HEK293 (cell line): ENCODE measurements at regions not wholly inside any gene's neighbourhood (a gene's known extent, or its start where the extent isn't known, plus 50 kb on each side); places are given as distances from the start of the nearest gene placed in this dataset.

Experiments
- BCL6B ChIP-seq: fragments of 450-650 bp; formaldehyde crosslinking; IDR thresholded peaks from 2 replicates; pipeline ENCODE4 v1.5.1; 2017; ENCODE audit warnings: missing biosample characterization, missing genetic modification characterization
- KLF16 ChIP-seq: fragments of 450-650 bp; formaldehyde crosslinking; IDR thresholded peaks from 2 replicates; pipeline ENCODE4 v1.5.1; 2017; ENCODE audit warnings: missing biosample characterization, missing genetic modification characterization
- KLF9 ChIP-seq: fragments of 450-650 bp; formaldehyde crosslinking; IDR thresholded peaks from 2 replicates; pipeline ENCODE4 v1.5.1; 2016; ENCODE audit warnings: missing biosample characterization, missing genetic modification characterization, low read depth
- MEIS1 ChIP-seq: sonication (generic); formaldehyde crosslinking; IDR thresholded peaks from 2 replicates; pipeline ENCODE4 v1.8.1; 2022; ENCODE audit warnings: missing genetic modification reagents, mild to moderate bottlenecking, borderline replicate concordance
- MYNN ChIP-seq: fragments of 450-650 bp; formaldehyde crosslinking; IDR thresholded peaks from 2 replicates; pipeline ENCODE4 v1.5.1; 2016; ENCODE audit warnings: missing biosample characterization, missing genetic modification characterization, borderline replicate concordance
- PRDM1 ChIP-seq: fragments of 450-650 bp; formaldehyde crosslinking; IDR thresholded peaks from 2 replicates; pipeline ENCODE4; 2016; ENCODE audit warnings: missing biosample characterization, missing genetic modification characterization
- REPIN1 ChIP-seq: fragments of 450-650 bp; formaldehyde crosslinking; IDR thresholded peaks from 2 replicates; pipeline ENCODE4 v1.5.1; 2017; ENCODE audit warnings: missing biosample characterization, missing genetic modification characterization, low read depth
- SETDB1 ChIP-seq: IDR thresholded peaks from one replicate; pipeline ENCODE4 v1.6.1; 2017; ENCODE audit warnings: mild to moderate bottlenecking, low read length, moderate library complexity, mixed read lengths; ENCODE audit not compliant: insufficient read length
- TCF7L2 ChIP-seq: IDR thresholded peaks from 2 replicates; pipeline ENCODE4 v1.6.1; 2011; ENCODE audit warnings: low read depth, mild to moderate bottlenecking, inconsistent platforms, low read length, moderate library complexity, borderline replicate concordance
- ZBTB10 ChIP-seq: fragments of 450-650 bp; formaldehyde crosslinking; IDR thresholded peaks from 2 replicates; pipeline ENCODE4 v1.5.1; 2016; ENCODE audit warnings: missing biosample characterization, missing genetic modification characterization
- ZBTB17 ChIP-seq: fragments of 450-650 bp; formaldehyde crosslinking; IDR thresholded peaks from 2 replicates; pipeline ENCODE4 v1.5.1; 2016; ENCODE audit warnings: missing biosample characterization, missing genetic modification characterization
- ZBTB8A ChIP-seq: fragments of 450-650 bp; formaldehyde crosslinking; IDR thresholded peaks from 2 replicates; pipeline ENCODE4 v1.5.1; 2016; ENCODE audit warnings: missing biosample characterization, missing genetic modification characterization
- ZFHX2 ChIP-seq: fragments of 450-650 bp; formaldehyde crosslinking; conservative IDR thresholded peaks from 2 replicates; pipeline ENCODE4 v1.5.1; 2016; ENCODE audit warnings: missing biosample characterization, missing genetic modification characterization
- ZFP41 ChIP-seq: fragments of 450-650 bp; formaldehyde crosslinking; IDR thresholded peaks from 2 replicates; pipeline ENCODE4 v1.5.1; 2016; ENCODE audit warnings: missing biosample characterization, missing genetic modification characterization, borderline replicate concordance
- ZNF2 ChIP-seq: fragments of 450-650 bp; formaldehyde crosslinking; IDR thresholded peaks from 2 replicates; pipeline ENCODE4 v1.5.1; 2016; ENCODE audit warnings: missing biosample characterization, missing genetic modification characterization
- ZNF324 ChIP-seq: fragments of 450-650 bp; formaldehyde crosslinking; IDR thresholded peaks from 2 replicates; pipeline ENCODE4 v1.5.1; 2016; ENCODE audit warnings: missing biosample characterization, missing genetic modification characterization
- ZNF335 ChIP-seq: fragments of 450-650 bp; formaldehyde crosslinking; conservative IDR thresholded peaks from 2 replicates; pipeline ENCODE4 v1.5.1; 2016; ENCODE audit warnings: missing biosample characterization, missing genetic modification characterization
- ZNF366 ChIP-seq: fragments of 450-650 bp; formaldehyde crosslinking; conservative IDR thresholded peaks from 2 replicates; pipeline ENCODE4 v1.5.1; 2016; ENCODE audit warnings: missing biosample characterization, missing genetic modification characterization
- ZNF37A ChIP-seq: fragments of 450-650 bp; IDR thresholded peaks from 2 replicates; pipeline ENCODE4 v1.5.1; 2018; ENCODE audit warnings: missing biosample characterization, missing genetic modification characterization
- ZNF394 ChIP-seq: fragments of 450-650 bp; formaldehyde crosslinking; IDR thresholded peaks from 2 replicates; pipeline ENCODE4 v1.5.1; 2016; ENCODE audit warnings: missing biosample characterization, missing genetic modification characterization, mild to moderate bottlenecking, moderate library complexity, borderline replicate concordance
- ZNF404 ChIP-seq: fragments of 450-650 bp; formaldehyde crosslinking; IDR thresholded peaks from 2 replicates; pipeline ENCODE4 v1.5.1; 2017; ENCODE audit warnings: missing biosample characterization, missing genetic modification characterization
- ZNF423 ChIP-seq: fragments of 450-650 bp; formaldehyde crosslinking; IDR thresholded peaks from 2 replicates; pipeline ENCODE4 v1.5.1; 2016; ENCODE audit warnings: missing biosample characterization, missing genetic modification characterization
- ZNF426 ChIP-seq: fragments of 450-650 bp; formaldehyde crosslinking; IDR thresholded peaks from 2 replicates; pipeline ENCODE4 v1.5.1; 2017; ENCODE audit warnings: missing biosample characterization, missing genetic modification characterization, mild to moderate bottlenecking, inconsistent platforms, moderate library complexity
- ZNF510 ChIP-seq: fragments of 450-650 bp; formaldehyde crosslinking; IDR thresholded peaks from 2 replicates; pipeline ENCODE4 v1.5.1; 2018; ENCODE audit warnings: mild to moderate bottlenecking, missing genetic modification characterization, missing biosample characterization; ENCODE audit not compliant: insufficient replicate concordance
- ZNF544 ChIP-seq: fragments of 450-650 bp; formaldehyde crosslinking; IDR thresholded peaks from 2 replicates; pipeline ENCODE4 v1.5.0; 2017; ENCODE audit warnings: missing biosample characterization, missing genetic modification characterization
- ZNF639 ChIP-seq: fragments of 450-650 bp; formaldehyde crosslinking; IDR thresholded peaks from 2 replicates; pipeline ENCODE4 v1.5.1; 2016; ENCODE audit warnings: missing biosample characterization, missing genetic modification characterization
- ZNF658 ChIP-seq: fragments of 450-650 bp; formaldehyde crosslinking; IDR thresholded peaks from 2 replicates; pipeline ENCODE4; 2016; ENCODE audit warnings: missing biosample characterization, missing genetic modification characterization
- ZNF660 ChIP-seq: fragments of 450-650 bp; IDR thresholded peaks from 2 replicates; pipeline ENCODE4 v1.5.1; 2018; ENCODE audit warnings: missing biosample characterization, mild to moderate bottlenecking, missing genetic modification characterization
- ZNF707 ChIP-seq: fragments of 450-650 bp; formaldehyde crosslinking; IDR thresholded peaks from 2 replicates; pipeline ENCODE4 v1.5.1; 2016; ENCODE audit warnings: missing biosample characterization, missing genetic modification characterization
- ZNF776 ChIP-seq: fragments of 450-650 bp; formaldehyde crosslinking; IDR thresholded peaks from 2 replicates; pipeline ENCODE4 v1.5.0; 2017; ENCODE audit warnings: missing biosample characterization, missing genetic modification characterization, borderline replicate concordance
- ZSCAN23 ChIP-seq: fragments of 450-650 bp; formaldehyde crosslinking; IDR thresholded peaks from 2 replicates; pipeline ENCODE4 v1.5.1; 2016; ENCODE audit warnings: missing biosample characterization, missing genetic modification characterization
- TF ChIP-seq, protein P1 (sequence below): fragments of 450-650 bp; formaldehyde crosslinking; IDR thresholded peaks from 2 replicates; pipeline ENCODE4 v1.5.1; 2016; ENCODE audit warnings: missing biosample characterization, missing genetic modification characterization
- TF ChIP-seq, protein P2 (sequence below): fragments of 450-650 bp; formaldehyde crosslinking; IDR thresholded peaks from 2 replicates; pipeline ENCODE4; 2016; ENCODE audit warnings: missing biosample characterization, missing genetic modification characterization

GRCh38 chr5:125190232-125191087 lies 444.0 kb upstream of the ZNF608 start (continued):
- TF ChIP-seq ZBTB10 (tag by site-specific recombination) (no peak; the same call in 1 of the 2 replicates), ZNF658 (tag by site-specific recombination) (no peak), ZNF544 (tag by site-specific recombination) (no peak), ZNF394 (tag by site-specific recombination) (0 out of 2 replicates have a peak, but pooled peaks have one; percentile 50), MYNN (tag by site-specific recombination) (no peak), ZNF510 (tag by site-specific recombination) (no peak), ZNF404 (tag by site-specific recombination) (no peak), ZNF639 (no peak), ZNF37A (tag by site-specific recombination) (no peak), BCL6B (tag by site-specific recombination) (peak; percentile 32; the same call in 1 of the 2 replicates), KLF16 (no peak), ZNF426 (no peak), KLF9 (tag by site-specific recombination) (no peak), PRDM1 (peak; percentile 51; the same call in 1 of the 2 replicates), ZNF366 (tag by site-specific recombination) (peak; percentile 81), ZNF707 (tag by site-specific recombination) (no peak), ZBTB8A (tag by site-specific recombination) (peak; percentile 30; the same call in 1 of the 2 replicates), ZNF2 (0 out of 2 replicates have a peak, but pooled peaks have one; percentile 8), REPIN1 (no peak), MEIS1 (no peak), ZNF324 (tag by site-specific recombination) (no peak), ZBTB17 (tag by site-specific recombination) (peak; percentile 87), ZNF335 (tag by site-specific recombination) (peak; percentile 39; the same call in 1 of the 2 replicates), SETDB1 (no peak), ZNF423 (tag by site-specific recombination) (no peak), ZFHX2 (tag by site-specific recombination) (no peak), TCF7L2 (no peak), ZNF776 (tag by site-specific recombination) (no peak), ZFP41 (tag by site-specific recombination) (no peak), ZNF660 (tag by site-specific recombination) (no peak), ZSCAN23 (tag by site-specific recombination) (no peak)
- TF ChIP-seq, protein P1, sequence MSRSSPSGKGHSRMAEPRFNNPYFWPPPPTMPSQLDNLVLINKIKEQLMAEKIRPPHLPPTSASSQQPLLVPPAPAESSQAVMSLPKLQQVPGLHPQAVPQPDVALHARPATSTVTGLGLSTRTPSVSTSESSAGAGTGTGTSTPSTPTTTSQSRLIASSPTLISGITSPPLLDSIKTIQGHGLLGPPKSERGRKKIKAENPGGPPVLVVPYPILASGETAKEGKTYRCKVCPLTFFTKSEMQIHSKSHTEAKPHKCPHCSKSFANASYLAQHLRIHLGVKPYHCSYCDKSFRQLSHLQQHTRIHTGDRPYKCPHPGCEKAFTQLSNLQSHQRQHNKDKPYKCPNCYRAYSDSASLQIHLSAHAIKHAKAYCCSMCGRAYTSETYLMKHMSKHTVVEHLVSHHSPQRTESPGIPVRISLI = peak; percentile 85
- TF ChIP-seq, protein P2, sequence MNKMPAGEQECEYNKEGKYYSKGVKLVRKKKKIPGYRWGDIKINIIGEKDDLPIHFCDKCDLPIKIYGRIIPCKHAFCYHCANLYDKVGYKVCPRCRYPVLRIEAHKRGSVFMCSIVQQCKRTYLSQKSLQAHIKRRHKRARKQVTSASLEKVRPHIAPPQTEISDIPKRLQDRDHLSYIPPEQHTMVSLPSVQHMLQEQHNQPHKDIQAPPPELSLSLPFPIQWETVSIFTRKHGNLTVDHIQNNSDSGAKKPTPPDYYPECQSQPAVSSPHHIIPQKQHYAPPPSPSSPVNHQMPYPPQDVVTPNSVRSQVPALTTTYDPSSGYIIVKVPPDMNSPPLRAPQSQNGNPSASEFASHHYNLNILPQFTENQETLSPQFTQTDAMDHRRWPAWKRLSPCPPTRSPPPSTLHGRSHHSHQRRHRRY (tag by site-specific recombination) = no peak
